OCI-LY1 (cell line): ENCODE measurements at regions not wholly inside any gene's neighbourhood (a gene's known extent, or its start where the extent isn't known, plus 50 kb on each side); places are given as distances from the start of the nearest gene placed in this dataset.

Experiments
- H2AFZ ChIP-seq: fragments of 200-600 bp; sonication (generic), shearing (Covaris generic); 2 replicates; pipeline ENCODE4 v1.6.0; 2014; ENCODE audit warnings: antibody characterized with exemption, mild to moderate bottlenecking, low read length
- H3F3A ChIP-seq: fragments of 200-600 bp; sonication (generic), shearing (Covaris generic); 2 replicates; pipeline ENCODE4 v1.6.0; 2014; ENCODE audit warnings: mild to moderate bottlenecking, antibody characterized with exemption, low read length, moderate library complexity; ENCODE audit not compliant: insufficient read depth
- H3K27ac ChIP-seq: fragments of 200-600 bp; sonication (generic); 2 replicates; pipeline ENCODE4 v1.5.1; 2014; ENCODE audit warnings: low read length, mixed run types, mild to moderate bottlenecking, low read depth; ENCODE audit not compliant: poor library complexity, severe bottlenecking
- H3K27me3 ChIP-seq: fragments of 200-600 bp; sonication (generic); 2 replicates; pipeline ENCODE4 v1.6.0; 2014; ENCODE audit warnings: antibody characterized with exemption, mild to moderate bottlenecking, low read length, moderate library complexity; ENCODE audit not compliant: insufficient read depth
- H3K36me3 ChIP-seq: fragments of 200-600 bp; sonication (generic); 2 replicates; pipeline ENCODE4 v1.6.1; 2014; ENCODE audit warnings: mild to moderate bottlenecking, antibody characterized with exemption, low read length, moderate library complexity, mixed read lengths; ENCODE audit not compliant: insufficient read depth
- H3K4me1 ChIP-seq: fragments of 200-600 bp; sonication (generic); 2 replicates; pipeline ENCODE4 v1.5.1; 2014; ENCODE audit warnings: mild to moderate bottlenecking, low read length, moderate library complexity; ENCODE audit not compliant: insufficient read depth, severe bottlenecking
- H3K4me2 ChIP-seq: fragments of 200-600 bp; sonication (generic), shearing (Covaris generic); 2 replicates; pipeline ENCODE4 v1.6.1; 2014; ENCODE audit warnings: low read length
- H3K4me3 ChIP-seq: fragments of 200-600 bp; sonication (generic); 2 replicates; pipeline ENCODE4 v1.5.1; 2014; ENCODE audit warnings: low read length, low read depth, mild to moderate bottlenecking, mixed read lengths; ENCODE audit not compliant: poor library complexity, severe bottlenecking
- H3K79me2 ChIP-seq: fragments of 200-600 bp; shearing (Covaris generic); 2 replicates; pipeline ENCODE4 v1.6.1; 2016; ENCODE audit warnings: mixed run types, low read length, mixed read lengths; ENCODE audit not compliant: insufficient read depth
- H3K9ac ChIP-seq: fragments of 200-600 bp; sonication (generic), shearing (Covaris generic); 2 replicates; pipeline ENCODE4 v1.6.1; 2014; ENCODE audit warnings: mild to moderate bottlenecking, low read length, mixed read lengths
- H3K9me2 ChIP-seq: fragments of 200-600 bp; sonication (generic), shearing (Covaris generic); 2 replicates; pipeline ENCODE4 v1.6.1; 2014; ENCODE audit warnings: low read depth, mild to moderate bottlenecking, low read length, mixed read lengths
- H3K9me3 ChIP-seq: fragments of 200-600 bp; shearing (Covaris generic); 2 replicates; pipeline ENCODE4 v1.6.1; 2014; ENCODE audit warnings: low read length, mixed read lengths
- H4K20me1 ChIP-seq: fragments of 200-600 bp; sonication (generic), shearing (Covaris generic); 2 replicates; pipeline ENCODE4 v1.6.0; 2016; ENCODE audit warnings: mild to moderate bottlenecking, low read length; ENCODE audit not compliant: insufficient read depth
- CTCF ChIP-seq: fragments of 200-600 bp; sonication (generic), shearing (Covaris generic); IDR thresholded peaks from 2 replicates; pipeline ENCODE4 v1.5.1; 2017; ENCODE audit warnings: mild to moderate bottlenecking, antibody characterized with exemption, low read length, moderate library complexity, mixed read lengths
- EZH2 ChIP-seq: fragments of 200-600 bp; sonication (generic), shearing (Covaris generic); IDR thresholded peaks from 2 replicates; pipeline ENCODE4 v1.8.0; 2017; ENCODE audit warnings: borderline replicate concordance, mixed run types, mild to moderate bottlenecking, antibody characterized with exemption, low read length, moderate library complexity, mixed read lengths

GRCh38 chrX:109812236-109812635 is 79.2 kb upstream of the ACSL4 start:
- Histone ChIP-seq H3K79me2 (no peaks in the 10 kb centered on the region), H4K20me1 (no peaks in the 10 kb centered on the region), H3K9me2 (no peaks in the 10 kb centered on the region), H3K27me3 (no peaks in the 10 kb centered on the region), H3F3A (no peaks in the 10 kb centered on the region), H3K27ac (no peak overlapping the region), H3K9ac (no peak overlapping the region), H3K36me3 (no peaks in the 10 kb centered on the region), H3K4me2 (no peak overlapping the region), H3K4me1 (no peaks in the 10 kb centered on the region), H3K9me3 (no peaks in the 10 kb centered on the region), H3K4me3 (no peak overlapping the region), H2AFZ (no peak overlapping the region)
- TF ChIP-seq CTCF (no peak), EZH2 (no peak)

GRCh38 chrX:109813236-109813635 is 80.2 kb upstream of the ACSL4 start:
- Histone ChIP-seq H3K4me3 (no peak overlapping the region), H3K4me1 (no peaks in the 10 kb centered on the region), H3K36me3 (no peaks in the 10 kb centered on the region), H3K27me3 (no peaks in the 10 kb centered on the region), H3K9ac (no peak overlapping the region), H3K9me2 (no peaks in the 10 kb centered on the region), H3K9me3 (no peaks in the 10 kb centered on the region), H3K27ac (no peak overlapping the region), H4K20me1 (no peaks in the 10 kb centered on the region), H3F3A (no peaks in the 10 kb centered on the region), H3K79me2 (no peaks in the 10 kb centered on the region), H2AFZ (no peak overlapping the region), H3K4me2 (no peak overlapping the region)
- TF ChIP-seq EZH2 (no peak), CTCF (no peak)

GRCh38 chrX:109818976-109819375 is 85.9 kb upstream of the ACSL4 start:
- Histone ChIP-seq H2AFZ (no peak overlapping the region), H3K36me3 (no peaks in the 10 kb centered on the region), H3K4me2 (no peak overlapping the region), H3K4me3 (no peak overlapping the region), H3K9ac (no peak overlapping the region), H3K27me3 (no peaks in the 10 kb centered on the region), H3F3A (no peaks in the 10 kb centered on the region), H3K4me1 (no peaks in the 10 kb centered on the region), H3K27ac (no peak overlapping the region), H3K79me2 (no peaks in the 10 kb centered on the region), H4K20me1 (no peaks in the 10 kb centered on the region), H3K9me2 (no peaks in the 10 kb centered on the region), H3K9me3 (no peaks in the 10 kb centered on the region)
- TF ChIP-seq CTCF = no peak
- no peak for TF ChIP-seq EZH2
